Naive B cell (primary cell): ENCODE measurements at regions not wholly inside any gene's neighbourhood (a gene's known extent, or its start where the extent isn't known, plus 50 kb on each side); places are given as distances from the start of the nearest gene placed in this dataset.

ENCODE experiments used
- ATAC-seq, 2 donors: fragments of 150-1000 bp; cut with Tn5 transposase; 2 replicates each; pipeline ENCODE4 v1.10.0; 2021; ENCODE audit warnings: low read depth in 2 of 2, mild to moderate bottlenecking in 2 of 2, moderate library complexity in 2 of 2
- DNase-seq: peaks from one replicate; pipeline ENCODE4 v3.0.0; 2022
- H3K27ac Mint-ChIP-seq, 6 donors: one replicate each; pipeline ENCODE4 v1.8.0; 2020 to 2022; ENCODE audit warnings: mild to moderate bottlenecking in 6 of 6, mixed read lengths in 6 of 6, moderate library complexity in 5 of 6, inconsistent platforms in 2 of 6
- H3K27me3 Mint-ChIP-seq, 3 donors: one replicate each; pipeline ENCODE4 v1.8.0; 2021 to 2022; ENCODE audit warnings: mixed read lengths in 3 of 3, mild to moderate bottlenecking in 1 of 3
- H3K36me3 Mint-ChIP-seq, 2 donors: one replicate each; pipeline ENCODE4 v1.8.0; 2020 to 2022; ENCODE audit warnings: mixed read lengths in 2 of 2, inconsistent platforms in 1 of 2, mild to moderate bottlenecking in 1 of 2
- H3K4me1 Mint-ChIP-seq, 3 donors: one replicate each; pipeline ENCODE4 v1.8.0; 2020 to 2022; ENCODE audit warnings: mixed read lengths in 3 of 3, inconsistent platforms in 1 of 3, mild to moderate bottlenecking in 1 of 3, moderate library complexity in 1 of 3
- H3K4me3 Mint-ChIP-seq, 8 donors: one replicate each; pipeline ENCODE4 v1.8.0; 2020 to 2022; ENCODE audit warnings: mild to moderate bottlenecking in 8 of 8, mixed read lengths in 8 of 8, moderate library complexity in 8 of 8, inconsistent platforms in 2 of 8
- H3K9me3 Mint-ChIP-seq, 7 donors: one replicate each; pipeline ENCODE4 v1.8.0; 2020 to 2022; ENCODE audit warnings: mixed read lengths in 7 of 7, mild to moderate bottlenecking in 5 of 7, inconsistent platforms in 2 of 7, moderate library complexity in 1 of 7

GRCh38 chr11:131290185-131290584, 80.2 kb upstream of the NTM start:
- Mint-ChIP-seq H3K27me3 (no peaks in the 10 kb centered on the region), H3K4me1 (no peaks in the 10 kb centered on the region), H3K9me3 (peaks cover 0 to 5% (median 0%) of the 10 kb centered on the region in 7 donors), H3K4me3 (no peak overlapping the region), H3K27ac (no peak overlapping the region), H3K36me3 (no peaks in the 10 kb centered on the region)
- DNase-seq (no peak), ATAC-seq (no peak)

GRCh38 chr11:131295986-131296385, 74.4 kb upstream of the NTM start:
- H3K36me3 Mint-ChIP-seq = no peaks in the 10 kb centered on the region
- H3K4me3 Mint-ChIP-seq = no peak overlapping the region
- no peaks in the 10 kb centered on the region for H3K4me1 Mint-ChIP-seq
- H3K27me3 Mint-ChIP-seq = peaks cover 5 to 19% (median 17%) of the 10 kb centered on the region in 3 donors
- H3K9me3 Mint-ChIP-seq = peaks cover 0 to 19% (median 3%) of the 10 kb centered on the region in 7 donors
- no peak overlapping the region for H3K27ac Mint-ChIP-seq
- ATAC-seq (no peak), DNase-seq (no peak)

GRCh38 chr11:131297441-131297840, 73.0 kb upstream of the NTM start:
- peak overlapping the region in 1 of 6 donors; percentile 47 for H3K27ac Mint-ChIP-seq
- peaks cover 0 to 19% (median 3%) of the 10 kb centered on the region in 7 donors for H3K9me3 Mint-ChIP-seq
- no peak overlapping the region for H3K4me3 Mint-ChIP-seq
- H3K27me3 Mint-ChIP-seq = peaks cover 5 to 25% (median 18%) of the 10 kb centered on the region in 3 donors
- DNase-seq (no peak), ATAC-seq (no peak)
- H3K4me1 Mint-ChIP-seq = no peaks in the 10 kb centered on the region
- no peaks in the 10 kb centered on the region for H3K36me3 Mint-ChIP-seq

- Mint-ChIP-seq H3K27me3 (peaks cover 5 to 25% (median 18%) of the 10 kb centered on the region in 3 donors), H3K9me3 (peaks cover 0 to 22% (median 3%) of the 10 kb centered on the region in 7 donors), H3K27ac (no peak overlapping the region), H3K36me3 (no peaks in the 10 kb centered on the region), H3K4me1 (no peaks in the 10 kb centered on the region), H3K4me3 (peak overlapping the region in 1 of 8 donors; percentile 8)
- DNase-seq (no peak), ATAC-seq (no peak)
Observed at GRCh38 chr11:131299598-131300438, 70.6 kb upstream of the NTM start.

GRCh38 chr11:131300439-131300717, 70.0 kb upstream of the NTM start:
- H3K4me3 Mint-ChIP-seq = no peak overlapping the region
- no peak overlapping the region for H3K27ac Mint-ChIP-seq
- H3K9me3 Mint-ChIP-seq = peaks cover 0 to 19% (median 3%) of the 10 kb centered on the region in 7 donors
- H3K27me3 Mint-ChIP-seq = peaks cover 5 to 25% (median 18%) of the 10 kb centered on the region in 3 donors
- no peak for DNase-seq
- H3K36me3 Mint-ChIP-seq = no peaks in the 10 kb centered on the region
- no peaks in the 10 kb centered on the region for H3K4me1 Mint-ChIP-seq
- no peak for ATAC-seq

- peaks cover 0 to 19% (median 3%) of the 10 kb centered on the region in 7 donors for H3K9me3 Mint-ChIP-seq
- no peaks in the 10 kb centered on the region for H3K4me1 Mint-ChIP-seq
- H3K36me3 Mint-ChIP-seq = no peaks in the 10 kb centered on the region
- no peak overlapping the region for H3K4me3 Mint-ChIP-seq
- H3K27ac Mint-ChIP-seq = no peak overlapping the region
- DNase-seq = no peak
- peaks cover 5 to 25% (median 18%) of the 10 kb centered on the region in 3 donors for H3K27me3 Mint-ChIP-seq
- no peak for ATAC-seq
Observed at GRCh38 chr11:131301306-131301705, 69.1 kb upstream of the NTM start.

GRCh38 chr11:131302836-131303235, 67.6 kb upstream of the NTM start:
- ATAC-seq = no peak
- Mint-ChIP-seq H3K4me3 (no peak overlapping the region), H3K27ac (no peak overlapping the region), H3K9me3 (peaks cover 0 to 24% (median 4%) of the 10 kb centered on the region in 7 donors), H3K27me3 (peaks cover 5 to 25% (median 18%) of the 10 kb centered on the region in 3 donors), H3K36me3 (no peaks in the 10 kb centered on the region), H3K4me1 (no peaks in the 10 kb centered on the region)
- no peak for DNase-seq

- ATAC-seq = no peak
- Mint-ChIP-seq H3K27me3 (peaks cover 8 to 24% (median 18%) of the 10 kb centered on the region in 3 donors), H3K4me3 (no peak overlapping the region)
Observed at GRCh38 chr11:131303611-131304119, 66.8 kb upstream of the NTM start.

GRCh38 chr11:131305005-131305404, 65.4 kb upstream of the NTM start:
- DNase-seq (no peak), ATAC-seq (no peak)
- Mint-ChIP-seq H3K27ac (no peak overlapping the region), H3K36me3 (no peaks in the 10 kb centered on the region), H3K4me3 (no peak overlapping the region), H3K9me3 (peaks cover 0 to 16% (median 4%) of the 10 kb centered on the region in 7 donors), H3K4me1 (no peaks in the 10 kb centered on the region), H3K27me3 (peaks cover 3 to 18% (median 11%) of the 10 kb centered on the region in 3 donors)

More at GRCh38 chr11:131303611-131304119, 66.8 kb upstream of the NTM start:
- peaks cover 0 to 20% (median 4%) of the 10 kb centered on the region in 7 donors for H3K9me3 Mint-ChIP-seq
- no peak overlapping the region for H3K27ac Mint-ChIP-seq
- DNase-seq = no peak
- no peaks in the 10 kb centered on the region for H3K4me1 Mint-ChIP-seq
- no peaks in the 10 kb centered on the region for H3K36me3 Mint-ChIP-seq

GRCh38 chr11:131307506-131307905, 62.9 kb upstream of the NTM start:
- Mint-ChIP-seq H3K27me3 (peaks cover 0 to 7% (median 4%) of the 10 kb centered on the region in 3 donors), H3K36me3 (no peaks in the 10 kb centered on the region)

GRCh38 chr11:131309776-131310175, 60.6 kb upstream of the NTM start:
- peaks cover 0 to 7% (median 4%) of the 10 kb centered on the region in 3 donors for H3K27me3 Mint-ChIP-seq
- ATAC-seq (no peak), DNase-seq (no peak)

More at GRCh38 chr11:131307506-131307905, 62.9 kb upstream of the NTM start:
- H3K27ac Mint-ChIP-seq = no peak overlapping the region
- no peak for ATAC-seq
- H3K4me1 Mint-ChIP-seq = no peaks in the 10 kb centered on the region
- no peak for DNase-seq
- H3K4me3 Mint-ChIP-seq = no peak overlapping the region
- H3K9me3 Mint-ChIP-seq = peaks cover 0 to 11% (median 4%) of the 10 kb centered on the region in 7 donors

GRCh38 chr11:131311776-131312514, 58.5 kb upstream of the NTM start:
- Mint-ChIP-seq H3K4me1 (no peaks in the 10 kb centered on the region), H3K36me3 (no peaks in the 10 kb centered on the region), H3K9me3 (peaks cover 0 to 10% (median 5%) of the 10 kb centered on the region in 7 donors), H3K27me3 (peaks cover 0 to 7% (median 4%) of the 10 kb centered on the region in 3 donors), H3K27ac (peak overlapping the region in 1 of 6 donors; percentile 33), H3K4me3 (no peak overlapping the region)
- ATAC-seq (no peak), DNase-seq (no peak)

More at GRCh38 chr11:131309776-131310175, 60.6 kb upstream of the NTM start:
- H3K4me1 Mint-ChIP-seq = no peaks in the 10 kb centered on the region
- peaks cover 0 to 11% (median 4%) of the 10 kb centered on the region in 7 donors for H3K9me3 Mint-ChIP-seq
- H3K27ac Mint-ChIP-seq = no peak overlapping the region
- H3K36me3 Mint-ChIP-seq = no peaks in the 10 kb centered on the region
- no peak overlapping the region for H3K4me3 Mint-ChIP-seq
